CMK (cell line): ENCODE measurements at regions not wholly inside any gene's neighbourhood (a gene's known extent, or its start where the extent isn't known, plus 50 kb on each side); places are given as distances from the start of the nearest gene placed in this dataset.
"Not testable (repeated sequence)": the region's sequence is repeated elsewhere in the genome, so short reads cannot be mapped to it uniquely, and the experiment has no call there.

ENCODE experiments used
- DNase-seq: peaks from one replicate; pipeline ENCODE4 v3.0.0-alpha.2; 2010; ENCODE audit warnings: low read depth

GRCh38 chr6:74579794-74580193, 626.1 kb downstream of the COL12A1 start:
- DNase-seq, result no peak

GRCh38 chr6:74579047-74579446, 626.8 kb downstream of the COL12A1 start:
- no peak for DNase-seq

GRCh38 chr6:74578339-74578738, 627.5 kb downstream of the COL12A1 start:
- no peak for DNase-seq

DNA sequence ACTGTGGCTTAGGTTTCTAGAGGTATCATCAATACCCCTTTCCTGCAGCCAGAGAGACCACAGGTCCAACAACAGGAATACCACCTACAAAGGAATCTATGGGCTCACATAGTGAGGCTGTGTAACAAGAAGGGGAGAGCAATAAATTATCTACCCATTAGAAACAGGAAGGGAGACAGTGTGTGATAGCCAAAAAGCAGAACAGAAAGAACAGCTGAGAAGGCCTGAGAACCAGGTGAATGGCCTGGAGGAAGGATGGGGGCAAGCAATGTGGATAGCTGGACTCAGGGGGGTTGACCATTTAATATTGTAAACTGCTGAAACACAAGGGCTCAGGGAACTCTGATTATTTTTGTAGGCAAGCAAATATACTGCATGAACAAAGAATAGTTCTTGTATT, 628.2 kb downstream of the COL12A1 start:
- DNase-seq, result no peak

DNA sequence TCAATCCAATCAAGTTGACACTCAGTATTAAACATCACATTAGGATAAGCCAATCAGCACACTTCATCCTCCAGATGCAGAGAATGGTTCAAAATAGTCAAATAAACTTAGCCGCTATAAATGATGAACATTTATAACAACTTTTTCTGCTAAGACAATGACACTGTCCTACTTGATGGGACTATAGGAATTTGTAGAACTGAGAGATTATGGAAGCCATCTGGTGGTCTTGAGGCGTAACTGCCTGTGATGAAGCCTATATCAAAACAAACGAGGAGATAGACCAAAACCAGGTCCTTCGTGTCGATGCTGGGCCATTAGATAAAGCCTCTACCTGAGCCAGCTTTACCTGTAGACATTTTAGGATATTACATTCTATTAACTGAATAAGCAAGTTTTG, 631.1 kb downstream of the COL12A1 start:
- no peak for DNase-seq

DNA sequence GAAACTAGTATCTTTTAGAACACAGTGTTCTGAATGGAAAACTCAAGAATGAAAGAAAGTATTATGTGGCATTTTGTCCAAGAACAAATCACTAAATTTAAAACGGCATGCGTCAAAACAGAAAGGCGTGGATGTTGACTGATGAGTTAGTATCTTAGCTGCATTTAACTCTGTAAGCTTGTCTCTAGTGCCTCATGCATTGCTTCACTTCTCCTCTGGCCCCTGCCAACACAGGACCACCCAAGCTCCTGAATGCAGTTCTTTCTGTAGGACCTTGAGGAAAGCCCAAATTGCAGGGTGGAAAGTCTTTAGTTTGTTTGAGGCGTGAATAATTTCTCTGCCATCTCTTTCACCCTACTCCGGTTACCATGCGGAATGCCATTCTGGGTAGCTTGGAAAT, 632.2 kb downstream of the COL12A1 start:
- no peak for DNase-seq

DNA sequence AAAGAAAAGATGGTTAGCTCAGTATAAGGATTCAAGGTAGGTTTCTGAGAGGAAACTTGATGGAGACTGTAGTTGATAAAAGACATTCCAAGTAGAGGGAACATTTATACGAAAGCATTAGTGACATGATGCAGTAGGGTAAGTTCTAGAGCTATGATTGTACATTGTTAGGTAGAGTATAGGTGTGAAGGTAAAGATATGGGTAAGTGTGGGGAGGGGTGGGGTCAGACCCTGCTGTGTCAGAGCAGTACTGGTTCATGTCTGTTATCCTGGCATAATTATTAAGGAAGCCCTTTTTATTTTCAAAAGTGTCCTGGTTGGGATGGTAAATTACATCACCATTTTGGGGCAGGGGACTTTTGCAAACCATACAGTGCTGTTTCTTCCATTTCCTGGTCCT, 635.8 kb downstream of the COL12A1 start:
- DNase-seq, result no peak

DNA sequence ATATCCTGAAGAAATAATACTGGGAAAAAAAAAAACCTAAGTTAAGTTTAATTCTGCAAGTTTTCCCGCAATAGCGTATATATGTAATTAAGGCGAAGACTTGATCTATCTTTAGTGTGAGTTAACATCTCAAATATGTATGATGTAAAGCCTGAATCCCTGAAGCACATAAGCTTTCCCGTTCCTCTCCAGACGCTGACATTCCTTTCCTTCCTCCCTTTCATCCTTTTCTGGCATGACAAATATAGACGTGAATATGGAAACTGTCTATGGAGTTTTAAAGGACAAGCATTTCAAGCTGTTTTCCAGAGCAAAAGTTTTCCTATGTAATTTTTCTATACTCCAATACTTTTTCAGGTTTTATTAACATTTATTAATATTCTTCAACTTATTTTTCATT, 637.0 kb downstream of the COL12A1 start:
- no peak for DNase-seq

DNA sequence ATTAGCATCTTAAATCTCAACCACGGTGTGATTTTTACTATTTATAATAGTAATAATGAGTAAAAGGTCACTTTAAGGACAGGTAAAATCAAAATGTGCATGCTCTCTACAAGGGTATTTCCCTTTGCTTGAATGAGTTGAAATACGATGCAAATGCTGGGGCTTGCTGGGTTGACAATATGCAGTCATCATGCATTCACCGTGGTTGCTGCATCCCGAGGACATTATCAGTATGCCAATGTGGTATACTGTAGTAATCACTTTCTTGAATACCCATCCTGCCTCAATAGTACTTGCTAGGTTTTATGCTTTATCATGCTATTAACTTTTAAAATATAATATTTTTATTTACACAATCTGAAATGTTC, 637.9 kb downstream of the COL12A1 start:
- DNase-seq, result not testable (repeated sequence)

GRCh38 chr6:74567281-74567922, 638.5 kb downstream of the COL12A1 start:
- DNase-seq, result no peak

GRCh38 chr6:74557236-74557635, 648.6 kb downstream of the COL12A1 start:
- DNase-seq, result no peak

- no peak for DNase-seq
Measured at GRCh38 chr6:74554041-74554440, 651.8 kb downstream of the COL12A1 start.

DNA sequence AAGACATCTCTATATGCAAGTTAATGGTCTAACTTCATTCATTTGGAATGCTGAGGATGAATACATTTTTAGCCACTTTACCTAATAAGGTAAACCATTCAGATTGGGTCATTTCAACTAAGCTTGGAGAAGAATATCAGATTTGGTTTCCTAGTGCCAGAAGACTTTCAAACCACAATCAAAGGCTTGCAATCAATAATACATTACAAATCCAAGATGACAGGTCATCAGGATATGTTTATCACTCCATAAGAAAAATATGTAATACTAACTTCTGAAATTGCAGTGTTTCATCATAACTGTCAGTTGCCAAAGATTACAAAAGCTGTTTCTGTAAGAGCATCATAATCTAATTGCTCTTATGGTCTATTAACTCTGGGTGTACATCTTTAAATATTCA, 654.0 kb downstream of the COL12A1 start:
- DNase-seq, result no peak

DNA sequence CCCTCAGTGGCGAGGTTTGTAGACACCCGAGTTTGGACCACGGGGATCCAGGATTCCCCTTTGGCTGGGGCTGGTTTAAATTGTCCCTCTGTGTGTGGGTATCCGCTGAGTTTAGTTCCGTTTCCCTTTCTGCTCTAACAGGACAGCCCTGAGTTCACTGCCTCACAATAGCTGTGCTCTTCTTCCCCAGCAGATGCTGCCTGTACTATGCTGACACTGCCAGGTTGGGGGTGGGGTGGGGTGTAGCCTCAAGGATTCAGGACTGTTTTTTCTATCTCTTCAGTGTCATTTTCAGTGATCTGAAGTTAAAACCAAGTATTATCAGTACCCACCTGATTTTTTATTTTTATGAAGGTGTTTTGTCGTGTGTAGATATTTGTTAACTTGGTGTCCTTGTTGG, 655.0 kb downstream of the COL12A1 start:
- DNase-seq, result no peak

GRCh38 chr6:74549746-74550145, 656.1 kb downstream of the COL12A1 start:
- no peak for DNase-seq

- no peak for DNase-seq
Measured at GRCh38 chr6:74534465-74535211, 671.2 kb downstream of the COL12A1 start.

- DNase-seq, result no peak
Measured at GRCh38 chr6:74519163-74519562, 686.7 kb downstream of the COL12A1 start.

GRCh38 chr6:74518035-74518434, 687.8 kb downstream of the COL12A1 start:
- DNase-seq, result no peak

- no peak for DNase-seq
Measured at GRCh38 chr6:74510878-74511277, 695.0 kb downstream of the COL12A1 start.

- no peak for DNase-seq
Measured at GRCh38 chr6:74507649-74508048, 698.2 kb downstream of the COL12A1 start.

DNA sequence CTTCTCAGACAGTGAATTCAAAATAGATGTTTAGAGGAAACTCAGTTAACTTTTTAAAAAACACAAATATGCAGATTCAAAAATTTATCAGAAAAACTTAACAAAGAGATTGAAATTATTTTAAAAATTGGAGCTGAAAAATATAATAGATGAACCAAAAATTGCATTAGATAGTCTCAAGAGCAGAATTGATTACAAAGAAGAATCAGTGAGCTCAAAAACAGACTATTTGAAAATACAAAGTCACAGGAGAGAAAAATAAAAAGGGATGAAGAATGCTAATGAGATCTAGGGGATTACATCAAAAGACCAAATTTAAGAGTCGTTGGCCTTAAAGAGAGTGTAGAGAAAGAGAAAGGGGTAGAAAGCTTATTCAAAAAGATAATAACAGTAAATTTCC, 700.5 kb downstream of the COL12A1 start:
- no peak for DNase-seq

DNA sequence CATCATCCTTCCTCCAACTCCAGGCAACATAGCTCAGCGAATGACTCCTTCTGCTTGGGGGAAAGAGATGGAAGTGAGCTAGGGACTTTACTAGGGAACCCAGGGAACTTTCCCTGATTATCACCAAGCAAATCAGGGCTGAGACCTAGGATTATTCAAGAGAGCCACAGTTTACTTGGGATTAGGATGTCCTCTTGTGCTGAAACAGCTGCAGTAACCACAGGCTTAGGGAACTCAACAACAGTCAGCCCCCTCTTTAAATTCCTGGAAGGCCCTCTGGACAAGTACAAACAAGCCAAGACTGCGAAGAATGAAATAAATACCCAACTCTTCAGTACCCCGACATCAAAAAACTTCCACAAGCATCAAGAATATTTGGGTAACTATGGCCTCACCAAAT, 700.9 kb downstream of the COL12A1 start:
- DNase-seq, result no peak

DNA sequence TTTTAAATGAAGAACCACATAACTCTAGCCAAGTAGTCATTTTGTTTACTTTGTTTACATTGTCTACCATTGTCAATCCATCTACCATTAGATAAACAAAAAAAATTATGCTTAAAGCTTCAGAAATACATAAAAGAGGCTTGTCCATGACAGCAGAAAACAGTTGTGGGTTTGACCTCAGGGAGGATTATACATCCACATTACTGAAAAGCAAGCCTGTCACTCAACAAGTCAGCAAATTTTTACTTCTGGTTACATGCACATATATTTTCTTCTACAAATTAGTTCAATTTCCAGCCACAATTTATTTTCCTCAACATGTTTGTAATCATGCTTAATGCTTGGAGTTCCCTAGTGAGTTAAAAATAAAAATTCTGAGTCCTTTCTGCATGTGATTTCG, 713.3 kb downstream of the COL12A1 start:
- no peak for DNase-seq

DNA sequence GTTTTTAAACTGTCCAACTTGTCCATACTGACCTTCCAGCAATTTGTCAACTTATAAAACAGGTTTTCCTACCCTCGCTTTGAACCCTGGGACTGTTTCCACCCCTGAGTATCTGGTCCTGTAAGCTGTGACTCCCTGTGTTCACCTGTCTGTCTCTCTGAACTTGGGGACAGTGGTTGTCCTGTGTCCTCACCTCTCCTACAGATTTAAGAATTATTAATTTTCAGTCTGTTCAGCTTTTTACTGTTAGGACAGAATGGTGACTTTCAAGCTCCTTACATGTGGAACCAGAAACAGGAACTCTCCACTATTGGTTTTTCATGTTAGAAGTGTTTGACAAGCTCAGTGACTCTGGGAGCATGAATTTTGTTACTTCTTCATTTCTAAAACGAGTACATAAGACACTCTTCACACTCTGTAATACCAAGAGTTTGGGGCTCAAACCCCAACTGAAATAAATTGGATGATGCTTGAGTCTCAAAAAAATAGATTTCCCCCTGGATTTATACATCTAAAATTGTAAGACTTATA, 713.9 kb downstream of the COL12A1 start:
- no peak for DNase-seq
